PC-3 (cell line): ENCODE measurements at regions not wholly inside any gene's neighbourhood (a gene's known extent, or its start where the extent isn't known, plus 50 kb on each side); places are given as distances from the start of the nearest gene placed in this dataset.

Experiments
- CTCF ChIP-seq: fragments of 300-600 bp; sonication (generic); conservative IDR thresholded peaks from 2 replicates; pipeline ENCODE4 v1.5.1; 2017; ENCODE audit warnings: antibody characterized with exemption, low read depth, mild to moderate bottlenecking, low read length
- EZH2 ChIP-seq: fragments of 300-600 bp; sonication (generic); IDR thresholded peaks from one replicate; pipeline ENCODE4 v1.6.1; 2017; ENCODE audit warnings: antibody characterized with exemption, mild to moderate bottlenecking, low read length; ENCODE audit not compliant: unreplicated experiment
- EZH2phosphoT487 ChIP-seq: fragments of 300-600 bp; sonication (generic); IDR thresholded peaks from 2 replicates; pipeline ENCODE4 v1.6.1; 2018; ENCODE audit warnings: mild to moderate bottlenecking, antibody characterized with exemption, low read length, borderline replicate concordance

- TF ChIP-seq CTCF (no peak), EZH2 (no peak), EZH2phosphoT487 (no peak)
Observed at GRCh38 chr1:195686764-195687163, 921.5 kb downstream of the KCNT2 start.
